ENCODE measurements at regions not wholly inside any gene's neighbourhood (a gene's known extent, or its start where the extent isn't known, plus 50 kb on each side); places are given as distances from the start of the nearest gene placed in this dataset.

- TF ChIP-seq TOX (CRISPR knock-in tag; IDR thresholded peaks at IDR 0.05; ENCODE audit: borderline replicate concordance) (no peak), PPARA (CRISPR knock-in tag; IDR thresholded peaks at IDR 0.05; ENCODE audit: borderline replicate concordance) (no peak), ZFP30 (CRISPR knock-in tag; IDR thresholded peaks at IDR 0.05) (no peak), PATZ1 (CRISPR knock-in tag; IDR thresholded peaks at IDR 0.05; ENCODE audit: borderline replicate concordance) (no peak), SNAI2 (CRISPR knock-in tag; IDR thresholded peaks at IDR 0.05) (no peak), POU6F1 (CRISPR knock-in tag; IDR thresholded peaks at IDR 0.05; ENCODE audit: borderline replicate concordance, low read depth) (no peak), ZFP3 (CRISPR knock-in tag; IDR thresholded peaks at IDR 0.05) (no peak), ZC3H10 (CRISPR knock-in tag; IDR thresholded peaks at IDR 0.05) (no peak), TCF4 (CRISPR knock-in tag; IDR thresholded peaks at IDR 0.05; ENCODE audit: borderline replicate concordance) (no peak), TSHZ2 (CRISPR knock-in tag; IDR thresholded peaks at IDR 0.05) (no peak), ESRRG (CRISPR knock-in tag; IDR thresholded peaks at IDR 0.05) (no peak), GLIS3 (CRISPR knock-in tag; IDR thresholded peaks at IDR 0.05) (no peak), CSDC2 (CRISPR knock-in tag; IDR thresholded peaks at IDR 0.05) (no peak), CREB5 (CRISPR knock-in tag; IDR thresholded peaks at IDR 0.05; ENCODE audit: low read depth) (no peak), ZNF8 (CRISPR knock-in tag; IDR thresholded peaks at IDR 0.05) (no peak), ZNF70 (CRISPR knock-in tag; IDR thresholded peaks at IDR 0.05) (no peak), ISL1 (CRISPR knock-in tag; IDR thresholded peaks at IDR 0.05) (no peak), ARNTL (CRISPR knock-in tag; IDR thresholded peaks at IDR 0.05; ENCODE audit: borderline replicate concordance, low read depth) (no peak)
- ATAC-seq: no peak
Measured at GRCh38 chr5:89668821-89669220, 740.7 kb downstream of the CETN3 start.

GRCh38 chr5:89662499-89662898 lies 747.1 kb downstream of the CETN3 start:
- ATAC-seq: no peak
- TF ChIP-seq GLIS3 (CRISPR knock-in tag; IDR thresholded peaks at IDR 0.05) (no peak), RARB (CRISPR knock-in tag; IDR thresholded peaks at IDR 0.05) (no peak), BACH2 (CRISPR knock-in tag; IDR thresholded peaks at IDR 0.05; ENCODE audit: borderline replicate concordance) (no peak), TSHZ2 (CRISPR knock-in tag; IDR thresholded peaks at IDR 0.05) (no peak), PATZ1 (CRISPR knock-in tag; IDR thresholded peaks at IDR 0.05; ENCODE audit: borderline replicate concordance) (no peak), ZC3H10 (CRISPR knock-in tag; IDR thresholded peaks at IDR 0.05) (no peak), SNAI2 (CRISPR knock-in tag; IDR thresholded peaks at IDR 0.05) (no peak)
